NCI-H69 (cell line): ENCODE measurements at regions not wholly inside any gene's neighbourhood (a gene's known extent, or its start where the extent isn't known, plus 50 kb on each side); places are given as distances from the start of the nearest gene placed in this dataset.

Experiments
- DNase-seq: peaks from one replicate; lab custom pipeline; 2025; lab: John Stamatoyannopoulos, UW

DNA sequence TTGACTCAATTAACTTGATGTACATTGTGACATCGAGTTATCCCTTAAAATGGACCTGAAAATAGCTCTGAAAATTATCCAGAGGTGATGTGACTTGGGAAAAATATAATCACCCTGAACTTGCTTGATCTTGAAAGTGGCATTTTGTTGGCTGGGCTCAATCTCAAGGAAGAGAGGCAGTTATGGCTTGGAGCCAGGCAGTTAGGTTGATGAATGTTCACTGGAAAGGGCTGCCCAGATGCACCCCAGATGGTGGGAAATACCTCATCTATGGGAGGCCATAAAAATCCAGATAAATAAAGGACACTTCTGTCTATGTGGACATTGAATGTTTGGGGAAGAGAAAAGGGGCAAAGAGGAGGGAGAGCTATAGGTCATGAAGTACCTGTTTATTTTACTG, 55.7 kb upstream of the OR5AN1 start:
- DNase-seq, result peak; percentile 41

DNA sequence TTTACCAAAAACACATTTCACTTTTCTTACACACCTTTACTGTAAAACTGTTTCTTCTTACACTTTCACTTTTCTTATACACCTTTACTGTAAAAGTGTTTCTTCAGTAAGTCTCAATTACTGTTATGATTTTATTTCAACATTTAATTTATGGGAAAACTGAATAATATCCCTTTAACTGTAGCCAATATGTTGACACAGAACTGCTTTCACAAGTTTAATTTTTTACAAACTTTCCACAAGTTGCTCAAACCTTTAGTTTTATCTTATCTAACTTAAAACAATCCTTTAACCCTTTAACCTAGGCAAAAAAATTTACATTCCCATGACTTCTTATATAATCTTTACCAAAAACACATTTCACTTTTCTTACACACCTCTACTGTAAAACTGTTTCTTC, 63.3 kb upstream of the OR5AN1 start:
- DNase-seq, result no peak

DNA sequence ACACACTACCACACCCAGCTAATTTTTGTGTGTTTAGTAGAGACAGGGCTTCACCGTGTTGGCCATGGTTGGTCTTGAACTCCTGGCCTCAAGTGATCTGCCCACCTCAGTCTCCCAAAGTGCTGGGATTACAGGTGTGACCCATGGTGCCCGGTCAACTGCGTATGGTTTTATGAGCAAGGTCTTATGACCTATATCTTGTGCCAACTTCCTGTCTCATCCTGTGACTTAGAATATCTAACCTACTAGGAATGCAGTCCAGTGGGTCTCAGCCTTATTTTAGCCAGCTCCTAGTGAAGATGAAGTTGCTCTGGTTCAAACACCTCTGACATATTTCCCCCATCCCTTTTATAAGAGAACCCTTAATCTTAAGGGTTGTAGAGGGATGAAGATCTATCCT, 66.1 kb upstream of the OR5AN1 start:
- no peak for DNase-seq

DNA sequence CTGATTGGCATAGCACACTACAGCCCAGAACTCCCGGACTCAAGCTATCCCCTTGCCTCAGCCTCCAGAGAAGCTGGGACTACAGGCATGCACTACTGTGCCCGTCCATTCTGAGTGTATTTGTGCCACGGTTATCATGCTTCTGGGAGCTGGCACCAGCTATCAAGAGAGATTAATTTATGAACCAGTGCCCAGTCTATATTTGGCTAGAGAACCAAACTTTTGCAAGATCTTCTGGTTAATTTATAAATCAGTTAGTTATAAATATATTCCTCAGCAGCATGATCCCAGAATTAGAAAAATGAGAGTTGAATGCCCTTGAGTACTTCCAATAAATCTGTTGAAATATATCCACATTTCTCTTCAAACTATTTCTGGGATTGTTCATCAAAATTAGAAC, 67.5 kb upstream of the OR5AN1 start:
- DNase-seq, result no peak

DNA sequence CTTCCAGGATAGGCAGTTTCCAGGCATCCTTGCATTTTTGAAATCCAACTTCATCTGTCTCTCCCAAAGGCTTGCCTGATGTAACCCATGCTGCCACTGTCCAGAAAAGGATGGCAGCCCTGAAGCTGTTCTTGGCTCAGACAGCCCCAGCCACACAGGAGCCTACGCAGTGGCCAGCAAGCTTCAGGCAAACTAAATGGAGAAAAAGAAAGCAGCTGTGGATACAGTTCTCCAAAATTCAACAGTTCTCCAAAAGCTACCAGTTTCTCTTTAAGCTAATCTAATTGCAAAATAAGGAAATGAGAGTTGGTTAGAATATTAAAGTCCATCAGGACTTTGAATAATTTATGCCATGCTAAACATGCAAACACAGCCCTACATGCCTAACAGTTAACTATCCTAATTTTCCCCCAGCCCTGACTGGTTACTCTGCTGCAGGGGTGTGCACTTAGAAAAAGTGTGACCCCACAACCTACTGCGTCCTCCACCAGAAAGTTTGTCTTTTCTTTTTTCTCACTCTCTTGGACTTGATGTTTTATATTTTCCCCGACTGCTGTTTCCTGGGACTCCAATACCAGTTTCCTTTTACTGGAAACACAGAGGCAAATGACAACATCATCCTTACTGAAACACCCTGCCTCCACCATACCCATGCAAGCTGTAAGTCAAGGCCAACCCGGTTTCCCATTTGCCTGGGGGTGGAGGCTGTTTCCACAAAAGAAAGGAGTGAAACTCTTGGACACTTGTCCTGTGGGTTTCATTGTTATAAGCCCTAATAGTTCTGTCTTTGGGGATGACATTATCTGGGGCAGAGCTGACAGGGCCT, 69.1 kb upstream of the OR5AN1 start:
- no peak for DNase-seq

DNA sequence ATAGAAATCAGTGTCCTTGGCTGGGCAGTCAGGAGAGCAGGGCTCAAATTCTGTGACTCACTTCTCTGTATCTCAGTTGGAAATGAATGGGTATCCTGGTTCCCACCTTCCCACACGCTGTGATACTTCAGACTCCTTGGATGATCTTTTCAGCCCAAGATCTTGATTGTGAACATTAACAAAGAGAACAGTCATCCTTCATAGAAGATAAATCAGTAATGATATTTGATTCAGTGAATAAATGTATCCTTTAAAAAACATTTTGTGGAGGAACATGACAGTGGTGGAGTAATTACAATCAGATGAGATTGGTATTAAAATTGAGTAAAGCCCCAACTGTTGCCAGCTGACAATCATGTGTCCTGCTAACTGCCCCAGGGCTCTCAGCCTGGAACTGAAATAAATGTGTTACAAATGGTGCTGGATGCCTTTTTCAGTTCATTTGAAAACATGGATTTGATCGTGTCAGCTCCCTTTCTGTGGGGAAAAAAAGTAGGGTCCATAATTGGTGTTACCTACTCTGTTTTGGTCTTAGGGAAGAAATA, 72.9 kb upstream of the OR5AN1 start:
- no peak for DNase-seq

DNA sequence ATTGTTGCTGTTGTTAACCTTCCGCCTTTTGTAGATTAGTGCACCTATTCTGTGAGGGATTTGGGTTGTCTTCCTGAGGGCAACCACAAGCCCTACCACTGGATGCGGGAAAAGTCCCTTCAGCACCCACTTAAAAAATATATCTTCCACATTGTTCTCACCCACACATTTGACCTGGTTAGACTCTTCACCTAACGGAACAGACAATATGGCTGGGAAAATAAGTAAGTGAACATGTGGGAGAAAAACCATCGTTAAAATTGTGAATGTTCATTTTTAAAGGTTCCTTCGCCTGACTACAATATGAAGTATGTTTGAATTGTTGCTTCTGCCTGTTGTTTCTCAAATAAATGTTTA, 72.0 kb upstream of the MPEG1 start:
- no peak for DNase-seq

DNA sequence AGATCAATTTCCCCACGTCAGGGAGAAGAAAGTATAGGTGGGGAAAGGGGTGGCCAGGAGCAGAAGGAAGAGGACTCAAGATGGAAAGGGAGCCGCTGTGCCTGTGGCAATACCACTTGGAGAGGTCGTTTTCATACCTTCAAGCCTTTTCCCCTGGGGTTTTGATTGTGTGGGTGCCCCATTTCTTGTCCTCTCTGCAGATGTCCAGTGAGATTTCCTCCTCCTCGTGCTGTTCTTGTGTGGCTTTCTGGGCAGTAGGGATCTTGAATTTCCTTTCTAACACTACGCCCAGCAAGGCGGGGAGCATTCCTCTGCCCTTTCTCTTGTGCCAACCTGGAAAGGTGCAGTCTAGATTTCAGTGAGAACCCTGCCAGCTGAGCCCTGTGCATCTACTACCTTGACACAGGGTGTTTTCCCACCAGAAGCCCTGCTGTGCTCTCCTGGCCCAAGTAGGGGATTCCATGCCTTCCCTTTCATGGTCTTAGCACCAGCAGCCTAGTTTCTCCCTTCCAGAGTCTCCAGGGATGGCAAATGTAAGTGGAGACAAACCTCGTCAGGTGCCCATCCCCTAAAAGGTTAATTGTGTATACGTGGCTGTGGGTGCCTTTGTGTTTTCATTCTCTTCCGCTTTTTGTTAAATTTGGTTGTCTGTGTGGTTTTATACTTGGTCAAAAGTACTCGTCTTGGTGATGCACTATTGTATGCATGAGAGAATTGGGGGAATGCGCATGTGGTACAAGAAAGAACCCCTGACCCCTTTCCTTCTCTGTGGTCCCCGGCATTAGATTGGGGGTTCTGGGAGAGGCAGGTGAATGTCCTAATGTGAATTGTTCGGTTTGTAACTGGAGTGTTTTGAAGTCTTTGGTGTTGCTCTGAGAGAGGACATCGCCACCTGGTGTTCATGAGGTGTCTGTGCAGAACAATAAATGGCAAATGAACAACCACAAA, 71.4 kb upstream of the MPEG1 start:
- DNase-seq, result peak; percentile 56

DNA sequence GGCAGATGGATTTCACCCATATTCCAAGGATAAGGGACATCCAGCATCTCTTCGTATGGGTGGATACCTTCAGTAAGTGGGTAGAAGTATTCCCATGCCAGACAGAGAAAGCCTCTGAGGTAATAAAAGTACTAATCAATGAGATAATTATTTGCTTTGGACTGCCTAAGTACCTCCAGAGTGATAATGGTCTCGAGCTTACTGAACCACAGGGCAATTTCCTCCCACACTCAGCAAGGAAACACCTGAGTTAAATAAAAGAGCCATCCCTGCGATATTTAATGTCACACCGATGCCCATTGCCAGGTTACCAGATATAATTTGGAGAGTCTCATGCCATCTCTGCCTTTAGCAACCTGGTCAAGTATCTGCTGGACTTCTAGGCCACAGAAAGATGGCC, 70.6 kb upstream of the MPEG1 start:
- DNase-seq, result no peak

DNA sequence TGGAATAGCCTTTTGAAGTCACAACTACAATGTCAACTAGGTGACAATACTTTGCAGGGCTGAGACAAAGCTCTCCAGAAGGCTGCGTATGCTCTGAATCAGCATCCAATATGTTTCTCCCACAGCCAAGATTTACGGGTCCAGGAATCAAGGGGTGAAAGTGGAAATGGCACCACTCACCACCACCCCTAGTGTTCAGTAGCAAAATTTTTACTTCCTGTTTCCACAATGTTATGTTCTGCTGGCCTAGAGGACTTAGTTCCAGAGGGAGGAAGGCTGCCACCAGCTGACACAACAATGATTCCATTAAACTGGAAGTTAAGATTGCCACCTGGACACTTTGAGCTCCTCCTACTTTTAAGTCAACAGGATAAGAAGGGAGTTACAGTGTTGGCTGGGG, 68.5 kb upstream of the MPEG1 start:
- no peak for DNase-seq

DNA sequence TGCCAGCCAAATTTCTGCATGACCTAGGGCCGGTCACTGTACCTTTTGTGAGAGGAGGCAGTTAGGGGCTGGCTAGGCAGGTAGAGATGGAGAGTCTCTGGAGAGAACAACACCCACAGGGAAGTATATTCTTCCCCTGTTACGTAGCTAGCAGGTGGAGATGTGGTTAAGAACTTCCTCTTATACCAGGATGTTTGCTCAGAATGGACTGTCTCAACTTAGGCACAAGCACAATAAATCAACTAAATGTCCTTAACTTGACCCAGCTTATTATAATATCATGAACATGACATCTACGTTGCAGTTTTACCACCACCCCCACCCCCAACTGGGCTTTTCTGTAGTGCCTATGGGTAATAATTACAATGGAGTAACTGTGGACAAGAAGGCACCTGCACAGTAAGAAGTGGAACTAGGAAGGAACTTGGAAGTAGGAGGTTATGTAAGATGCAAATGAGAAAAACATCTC, 60.7 kb upstream of the MPEG1 start:
- no peak for DNase-seq

DNA sequence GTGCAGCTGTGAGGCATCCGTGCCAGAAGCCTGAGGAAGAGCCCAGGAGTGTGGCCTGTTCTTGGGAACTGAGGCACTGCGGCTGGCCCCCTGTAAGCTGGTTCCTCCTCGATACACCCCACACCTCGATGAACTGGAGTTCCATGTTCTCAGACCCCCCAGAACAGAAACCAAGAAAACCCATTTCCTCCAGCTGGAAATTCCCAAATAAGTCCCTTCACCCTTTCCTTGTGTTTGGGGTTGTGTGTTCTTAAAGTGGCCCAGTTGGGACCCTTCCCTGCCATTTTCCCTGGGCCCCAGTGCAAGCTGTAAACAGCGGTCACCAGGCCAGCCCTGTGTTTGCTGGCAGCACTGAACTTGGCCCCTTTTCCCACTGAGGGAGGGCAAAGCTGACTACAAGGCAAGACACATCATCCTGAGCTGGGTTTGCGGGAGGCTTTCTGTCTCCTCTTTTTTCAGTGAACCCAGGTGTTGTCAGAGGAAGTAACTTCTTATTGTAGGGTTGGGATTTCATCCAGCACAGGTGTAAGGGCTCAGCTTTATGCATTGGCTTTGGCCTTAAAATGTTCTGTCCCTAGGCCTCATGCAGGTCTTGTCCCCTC, 60.1 kb upstream of the MPEG1 start:
- DNase-seq, result no peak

DNA sequence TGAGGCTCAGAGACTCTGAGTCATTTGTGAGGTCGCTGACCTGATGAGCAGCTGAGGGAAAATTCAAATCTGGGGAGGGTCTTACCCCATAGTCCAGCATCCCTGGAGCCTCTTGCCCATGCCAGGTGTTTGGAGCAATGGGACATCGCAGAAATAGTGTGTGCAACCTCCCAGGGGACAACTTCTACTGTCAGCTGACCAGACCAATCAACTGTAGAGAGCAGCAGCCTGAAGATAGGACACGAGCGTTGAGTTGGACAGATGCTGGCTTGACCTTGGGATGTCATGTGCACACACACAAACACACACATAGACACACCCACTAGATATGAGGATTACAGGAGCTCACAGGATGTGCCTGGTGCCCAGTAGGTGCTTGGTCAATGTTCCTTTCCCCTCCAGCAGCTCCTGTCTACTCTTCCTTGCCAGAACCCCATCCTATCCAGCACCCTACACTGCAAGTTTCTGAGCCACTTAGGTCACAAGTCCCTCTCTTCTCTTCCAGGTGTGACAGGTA, 59.1 kb upstream of the MPEG1 start:
- no peak for DNase-seq

DNA sequence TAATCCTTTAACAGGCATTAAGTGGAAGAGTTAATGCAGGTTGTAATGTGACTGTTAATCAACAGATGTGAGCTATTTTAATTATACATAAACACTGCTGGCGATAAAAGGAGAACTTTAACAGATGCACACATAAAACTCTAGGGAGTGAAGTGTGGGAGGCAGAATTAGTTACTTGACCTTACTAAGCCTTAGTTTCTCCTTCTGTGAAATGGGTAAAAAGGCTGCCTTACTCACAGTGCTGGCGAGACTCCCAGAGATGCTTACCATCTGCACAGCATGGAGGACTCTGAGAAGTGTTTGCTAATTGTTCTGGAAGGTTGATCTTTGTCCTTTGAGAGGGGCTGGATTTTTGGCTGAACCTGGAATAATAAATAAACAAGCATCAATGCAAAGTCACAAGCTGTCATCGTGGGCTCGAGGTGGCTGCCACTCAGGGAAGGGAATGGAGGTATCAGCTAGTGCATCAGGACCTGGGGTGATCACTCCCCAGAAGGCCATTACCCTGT, 58.6 kb upstream of the MPEG1 start:
- no peak for DNase-seq

DNA sequence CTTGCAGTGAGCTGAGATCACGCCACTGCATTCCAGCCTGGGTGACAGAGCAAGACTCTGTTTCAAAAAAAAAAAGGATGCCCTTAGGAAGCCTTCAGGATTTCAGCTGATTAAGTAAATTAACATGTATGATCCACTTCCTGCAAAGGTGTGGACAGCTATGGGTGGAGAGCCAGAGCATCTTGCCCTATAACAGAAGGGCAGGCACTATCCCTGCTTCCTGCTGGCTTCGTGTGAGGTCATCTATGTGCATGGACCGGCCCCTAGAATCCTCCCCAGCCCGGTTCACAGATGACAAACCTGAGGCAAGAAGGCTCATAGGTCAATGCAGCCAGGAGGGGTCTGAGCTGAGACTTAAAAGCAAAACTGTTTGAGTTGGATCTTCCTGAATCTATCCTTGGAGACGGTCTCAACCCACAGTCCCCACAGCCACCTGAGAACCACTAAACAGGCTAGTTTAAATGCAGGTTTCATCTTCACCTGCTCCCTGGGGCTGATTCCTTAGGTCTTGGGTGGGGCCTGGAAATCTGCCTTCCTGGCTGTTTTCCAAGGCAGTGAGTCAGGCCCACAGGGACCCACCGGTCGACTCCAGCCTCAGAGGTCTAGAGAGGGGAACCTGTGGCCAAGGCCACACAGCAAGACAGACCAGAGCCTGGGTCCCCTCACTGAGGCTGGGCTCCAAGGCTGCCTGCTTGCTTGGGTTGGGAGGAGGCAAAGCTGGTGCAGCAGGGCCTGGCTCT, 55.2 kb upstream of the MPEG1 start:
- DNase-seq, result no peak

DNA sequence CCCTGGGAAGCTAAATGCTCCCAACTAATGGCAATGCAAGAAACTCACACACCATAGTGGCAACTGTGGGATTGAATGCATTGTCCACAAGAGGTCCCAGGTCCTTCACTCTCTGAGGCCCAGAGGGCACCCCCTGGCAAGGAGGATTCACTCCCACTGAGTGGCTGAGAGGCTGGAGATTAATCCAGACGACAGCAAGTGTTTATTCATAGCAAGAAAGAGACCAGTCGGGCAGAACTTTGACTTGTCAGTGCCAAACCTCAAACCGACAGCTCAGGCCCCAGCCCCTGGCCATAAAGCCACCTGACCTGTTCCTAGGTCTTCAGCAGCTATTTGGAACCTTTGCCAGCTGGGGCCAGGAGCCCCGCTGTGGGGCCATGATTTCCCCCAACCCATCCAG, 54.5 kb upstream of the MPEG1 start:
- DNase-seq, result no peak

DNA sequence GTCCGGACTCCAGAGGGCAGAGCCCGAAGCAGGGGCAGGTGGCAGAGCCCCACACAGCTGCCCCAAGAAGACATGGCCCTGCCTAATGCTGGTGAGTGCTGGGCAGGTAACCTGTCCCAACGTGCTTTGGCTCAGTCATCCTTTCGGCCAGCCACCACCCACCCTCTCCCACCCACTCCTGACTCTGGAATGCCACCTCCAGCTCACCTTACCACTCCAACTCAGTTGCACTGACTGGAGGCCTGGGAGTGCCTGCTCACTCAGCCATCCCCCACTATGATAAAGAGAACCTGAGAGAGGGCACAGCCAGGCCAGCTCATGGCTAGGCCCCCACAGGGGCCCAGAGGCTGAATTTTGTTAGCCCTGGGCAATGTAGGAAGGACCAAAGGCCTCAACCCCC, 53.8 kb upstream of the MPEG1 start:
- no peak for DNase-seq

DNA sequence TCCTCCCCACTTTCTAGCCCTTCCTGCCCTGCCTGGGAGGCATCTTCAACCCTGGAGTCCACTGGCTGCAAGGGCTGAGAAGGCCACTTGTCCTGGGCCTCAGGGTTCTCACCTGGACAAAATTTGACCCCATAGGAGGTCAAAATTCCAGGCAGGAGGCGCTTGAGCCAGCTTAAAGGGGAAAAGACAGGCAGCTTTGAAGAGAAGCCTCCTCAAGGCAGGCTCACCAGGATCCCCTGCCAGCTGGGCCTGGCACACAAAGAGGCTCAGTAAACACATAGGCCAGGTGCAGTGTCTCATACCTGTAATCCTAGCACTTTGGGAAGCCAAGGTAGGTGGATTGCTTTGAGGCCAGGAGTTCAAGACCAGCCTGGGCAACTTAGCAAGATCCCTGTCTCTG, 53.0 kb upstream of the MPEG1 start:
- DNase-seq, result no peak

DNA sequence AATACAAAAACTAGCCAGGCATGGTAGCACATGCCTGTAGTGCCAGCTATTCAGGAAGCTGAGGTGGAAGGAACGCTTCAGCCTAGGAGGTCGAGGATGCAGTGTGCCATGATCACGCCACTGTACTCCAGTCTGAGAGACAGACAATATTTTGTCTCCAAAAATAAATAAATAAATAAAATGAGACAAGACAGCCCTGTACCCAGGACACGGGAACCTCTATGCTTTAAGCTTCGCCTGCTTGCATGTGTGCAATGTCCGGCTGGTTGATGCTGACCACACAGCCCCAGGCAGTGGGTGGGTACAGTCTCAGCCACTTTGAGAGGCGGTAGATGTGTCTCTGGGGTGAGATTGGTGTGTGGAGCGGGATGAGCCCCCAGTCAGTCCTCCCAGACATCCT, 52.0 kb upstream of the MPEG1 start:
- no peak for DNase-seq

DNA sequence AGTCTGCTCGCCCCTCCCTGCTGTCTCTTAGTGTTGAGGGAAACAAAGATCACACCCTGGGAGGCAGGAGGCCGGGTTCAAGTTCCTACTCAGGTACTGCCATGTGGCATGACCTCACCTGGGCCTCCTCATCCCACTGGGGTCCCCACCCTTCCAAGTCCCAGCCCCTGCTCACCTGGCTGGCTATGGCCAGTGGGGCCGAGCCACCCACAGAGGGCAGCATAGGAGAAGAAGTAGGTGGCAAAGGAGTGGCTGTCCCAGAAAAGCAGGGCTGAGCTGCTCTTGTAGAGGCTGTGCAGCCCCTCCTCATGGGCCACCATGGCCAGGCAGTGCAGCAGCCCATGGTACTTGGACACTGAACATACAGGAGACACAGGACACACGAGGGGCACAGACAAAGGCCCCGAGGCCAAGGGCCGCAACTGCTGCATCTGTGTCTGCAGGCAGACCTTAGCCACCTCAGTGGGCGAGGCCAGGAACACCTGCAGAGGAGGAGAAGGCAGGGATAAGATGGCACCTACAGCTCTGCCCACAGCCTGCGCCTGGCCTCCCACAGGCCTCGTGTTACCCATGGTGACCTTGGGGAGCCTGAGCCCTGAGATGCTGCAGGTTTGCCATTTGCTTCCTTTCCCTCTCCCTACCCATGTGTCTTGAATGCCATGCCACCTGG, 50.6 kb upstream of the MPEG1 start:
- DNase-seq, result no peak
